Effector memory CD8-positive, alpha-beta T cell (primary cell): ENCODE measurements at regions not wholly inside any gene's neighbourhood (a gene's known extent, or its start where the extent isn't known, plus 50 kb on each side); places are given as distances from the start of the nearest gene placed in this dataset.

Experiments used
- ATAC-seq: fragments of 150-1000 bp; cut with Tn5 transposase; replicated peaks from 2 replicates; pipeline ENCODE4 v1.10.0; 2021; ENCODE audit warnings: mild to moderate bottlenecking, moderate library complexity
- DNase-seq, 3 experiments: peaks; one replicate each; pipeline ENCODE4 v3.0.0; 2021
- H3K27ac Mint-ChIP-seq, 2 donors: one replicate each; pipeline ENCODE4 v1.8.0; 2022; ENCODE audit warnings: mild to moderate bottlenecking in 2 of 2, mixed read lengths in 2 of 2, moderate library complexity in 2 of 2
- H3K27me3 Mint-ChIP-seq, 2 donors: one replicate each; pipeline ENCODE4 v1.8.0; 2022; ENCODE audit warnings: mixed read lengths in 2 of 2
- H3K36me3 Mint-ChIP-seq: one replicate; pipeline ENCODE4 v1.8.0; 2022; ENCODE audit warnings: mild to moderate bottlenecking, moderate library complexity, mixed read lengths; ENCODE audit not compliant: insufficient read depth
- H3K4me1 Mint-ChIP-seq, 2 donors: one replicate each; pipeline ENCODE4 v1.8.0; 2022; ENCODE audit warnings: low read depth in 2 of 2, mixed read lengths in 2 of 2
- H3K4me3 Mint-ChIP-seq, 2 donors: one replicate each; pipeline ENCODE4 v1.8.0; 2022; ENCODE audit warnings: mild to moderate bottlenecking in 2 of 2, mixed read lengths in 2 of 2, moderate library complexity in 2 of 2
- H3K9me3 Mint-ChIP-seq, 2 donors: one replicate each; pipeline ENCODE4 v1.8.0; 2022; ENCODE audit warnings: mixed read lengths in 2 of 2

GRCh38 chr5:105688227-105688792 lies 1982.4 kb downstream of the EFNA5 start:
- Mint-ChIP-seq H3K27me3 (no peaks in the 10 kb centered on the region), H3K27ac (no peak overlapping the region), H3K4me1 (no peaks in the 10 kb centered on the region), H3K36me3 (no peaks in the 10 kb centered on the region), H3K4me3 (no peak overlapping the region), H3K9me3 (peaks cover 3 to 5% of the 10 kb centered on the region in 2 donors)
- DNase-seq: no peak
- no peak for ATAC-seq

DNA sequence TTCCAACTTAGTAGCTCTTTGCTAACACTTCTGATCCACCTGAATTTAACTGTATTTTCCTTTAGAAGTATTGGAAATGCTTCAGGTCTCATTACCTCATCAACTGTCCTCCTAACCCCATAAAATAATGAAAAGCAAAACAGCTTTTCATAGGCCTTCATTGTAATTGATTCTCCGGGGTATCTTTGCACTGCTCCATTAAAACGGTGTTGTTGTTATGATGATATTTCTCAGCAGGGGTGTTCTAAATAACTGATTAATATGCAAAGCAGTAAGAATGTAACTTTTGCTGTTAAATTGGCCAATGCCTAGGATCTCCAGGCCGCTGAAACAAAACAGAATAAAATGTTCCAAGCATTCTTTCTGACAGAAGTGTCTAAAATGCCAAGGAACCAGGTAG lies 1983.2 kb downstream of the EFNA5 start:
- Mint-ChIP-seq H3K4me1 (no peaks in the 10 kb centered on the region), H3K27ac (no peak overlapping the region), H3K4me3 (no peak overlapping the region), H3K9me3 (peaks cover 3 to 7% of the 10 kb centered on the region in 2 donors), H3K36me3 (no peaks in the 10 kb centered on the region), H3K27me3 (no peaks in the 10 kb centered on the region)
- DNase-seq: no peak
- ATAC-seq: no peak

DNA sequence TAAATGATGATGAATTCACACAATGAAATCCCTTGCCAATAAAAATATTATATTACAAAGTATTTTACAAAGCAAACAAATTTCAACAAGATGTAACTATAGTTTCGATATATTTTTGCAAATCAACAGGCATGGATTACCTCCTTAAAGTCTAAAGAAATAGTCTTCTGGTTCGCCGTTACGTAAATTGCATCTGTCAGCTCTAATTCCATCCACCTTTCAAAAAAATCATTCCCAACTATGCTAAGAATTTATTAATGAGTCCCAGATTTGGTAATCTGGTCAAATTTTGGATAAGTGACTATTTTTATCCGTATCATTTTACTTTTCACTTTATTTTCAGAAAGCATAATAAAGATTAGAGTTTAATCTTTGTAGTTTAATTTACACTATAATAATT lies 1984.9 kb downstream of the EFNA5 start:
- no peak overlapping the region for H3K4me3 Mint-ChIP-seq
- H3K27me3 Mint-ChIP-seq: no peaks in the 10 kb centered on the region
- DNase-seq (no peak), ATAC-seq (no peak)
- H3K36me3 Mint-ChIP-seq: no peaks in the 10 kb centered on the region
- H3K4me1 Mint-ChIP-seq: no peaks in the 10 kb centered on the region
- no peak overlapping the region for H3K27ac Mint-ChIP-seq
- peaks cover 3 to 10% of the 10 kb centered on the region in 2 donors for H3K9me3 Mint-ChIP-seq

GRCh38 chr5:105684799-105685198 lies 1985.9 kb downstream of the EFNA5 start:
- Mint-ChIP-seq H3K4me1 (no peaks in the 10 kb centered on the region), H3K36me3 (no peaks in the 10 kb centered on the region), H3K4me3 (no peak overlapping the region), H3K27ac (no peak overlapping the region), H3K9me3 (peaks cover 3 to 14% of the 10 kb centered on the region in 2 donors), H3K27me3 (no peaks in the 10 kb centered on the region)
- no peak for DNase-seq
- no peak for ATAC-seq

DNA sequence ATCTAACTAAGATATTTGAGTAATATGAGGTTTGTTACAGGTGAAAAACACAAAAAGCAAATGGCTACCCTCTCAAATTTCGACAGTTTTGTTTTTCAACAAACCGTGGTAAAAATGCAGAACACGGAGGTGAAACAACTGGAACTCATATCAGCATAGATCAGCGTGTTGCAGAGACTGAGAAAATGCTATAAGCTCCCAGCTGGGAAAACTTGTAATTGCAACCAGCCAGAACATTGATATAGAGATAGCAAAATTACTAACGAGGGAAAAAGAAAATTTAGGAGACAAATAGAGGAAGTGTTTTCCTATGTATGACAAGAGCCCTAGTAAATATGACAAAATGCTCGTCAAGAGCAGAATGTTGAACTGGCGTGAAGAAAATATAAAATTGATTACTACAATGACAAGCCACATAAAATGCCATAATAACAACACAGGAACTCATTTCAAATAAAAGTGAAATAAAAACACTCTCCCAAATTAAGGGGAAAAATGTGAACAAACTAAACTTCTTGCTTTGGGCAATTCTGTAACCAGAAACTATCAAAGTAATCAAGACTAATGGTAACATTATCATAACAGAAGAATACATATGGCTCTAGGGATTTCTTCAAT lies 1989.8 kb downstream of the EFNA5 start:
- no peaks in the 10 kb centered on the region for H3K4me1 Mint-ChIP-seq
- no peak overlapping the region for H3K27ac Mint-ChIP-seq
- ATAC-seq (no peak), DNase-seq (no peak)
- no peaks in the 10 kb centered on the region for H3K36me3 Mint-ChIP-seq
- H3K9me3 Mint-ChIP-seq: peaks cover 0 to 14% of the 10 kb centered on the region in 2 donors
- no peak overlapping the region for H3K4me3 Mint-ChIP-seq
- H3K27me3 Mint-ChIP-seq: no peaks in the 10 kb centered on the region

GRCh38 chr5:105677291-105677690 lies 1993.4 kb downstream of the EFNA5 start:
- no peak for DNase-seq

GRCh38 chr5:105670596-105670995 lies 2000.1 kb downstream of the EFNA5 start:
- H3K4me1 Mint-ChIP-seq: no peaks in the 10 kb centered on the region
- DNase-seq (no peak), ATAC-seq (no peak)
- H3K9me3 Mint-ChIP-seq: peaks cover 8 to 21% of the 10 kb centered on the region in 2 donors
- H3K4me3 Mint-ChIP-seq: no peak overlapping the region
- H3K27ac Mint-ChIP-seq: no peak overlapping the region
- H3K36me3 Mint-ChIP-seq: no peaks in the 10 kb centered on the region
- no peaks in the 10 kb centered on the region for H3K27me3 Mint-ChIP-seq

More at GRCh38 chr5:105677291-105677690, 1993.4 kb downstream of the EFNA5 start:
- Mint-ChIP-seq H3K36me3 (no peaks in the 10 kb centered on the region), H3K4me1 (no peaks in the 10 kb centered on the region), H3K4me3 (no peak overlapping the region), H3K9me3 (peaks cover 0 to 7% of the 10 kb centered on the region in 2 donors), H3K27ac (no peak overlapping the region), H3K27me3 (no peaks in the 10 kb centered on the region)
- ATAC-seq: no peak

GRCh38 chr5:105663671-105664070 lies 2007.1 kb downstream of the EFNA5 start:
- no peak for DNase-seq
- Mint-ChIP-seq H3K27ac (no peak overlapping the region), H3K27me3 (no peaks in the 10 kb centered on the region), H3K4me1 (no peaks in the 10 kb centered on the region), H3K36me3 (no peaks in the 10 kb centered on the region), H3K9me3 (peaks cover under 1 to 16% of the 10 kb centered on the region in 2 donors), H3K4me3 (no peak overlapping the region)
- ATAC-seq: no peak

DNA sequence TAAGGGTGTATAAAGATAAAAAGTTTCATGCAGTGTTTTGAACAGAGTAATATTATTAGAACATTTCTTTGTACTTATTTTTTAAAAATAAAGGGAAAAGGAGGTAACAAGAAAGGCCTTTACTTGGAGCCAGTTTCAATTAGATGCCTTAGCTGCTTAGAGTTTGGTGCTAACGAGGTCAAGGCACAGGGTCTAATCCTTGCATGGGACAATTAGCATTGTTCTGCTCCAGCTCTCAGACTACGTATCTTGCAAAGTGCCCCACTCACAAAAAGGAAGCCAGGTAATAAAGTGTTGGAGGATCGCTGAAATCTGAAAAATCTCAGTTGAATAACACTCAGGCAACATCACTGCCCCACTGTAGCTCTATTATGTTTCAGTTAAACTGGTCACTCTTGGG lies 2011.3 kb downstream of the EFNA5 start:
- Mint-ChIP-seq H3K4me3 (no peak overlapping the region), H3K27ac (no peak overlapping the region), H3K36me3 (peaks cover 3% of the 10 kb centered on the region), H3K4me1 (no peaks in the 10 kb centered on the region), H3K27me3 (no peaks in the 10 kb centered on the region), H3K9me3 (peaks cover 0 to 1% of the 10 kb centered on the region in 2 donors)
- ATAC-seq (no peak), DNase-seq (no peak)

DNA sequence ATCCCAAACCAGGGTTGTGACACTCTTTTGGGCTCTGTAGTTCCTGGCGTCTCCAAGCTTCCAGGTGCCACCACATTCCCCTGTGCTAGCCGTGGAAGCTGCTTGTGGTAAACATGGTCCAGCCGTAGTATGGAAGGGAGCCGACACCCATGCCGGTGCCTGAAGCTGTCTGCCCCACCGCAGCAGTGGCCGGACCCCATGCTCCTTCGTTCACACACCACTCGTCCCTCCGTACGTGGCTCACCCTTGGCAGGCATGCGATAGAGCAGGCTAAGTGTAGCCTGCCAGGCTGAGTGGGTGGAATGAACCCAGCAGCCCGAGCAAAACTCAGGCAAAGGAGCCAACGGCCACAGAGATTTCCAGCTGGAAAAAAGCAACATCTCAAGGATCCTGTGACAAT lies 2030.4 kb downstream of the EFNA5 start:
- no peaks in the 10 kb centered on the region for H3K36me3 Mint-ChIP-seq
- DNase-seq (no peak), ATAC-seq (no peak)
- no peaks in the 10 kb centered on the region for H3K4me1 Mint-ChIP-seq
- H3K4me3 Mint-ChIP-seq: no peak overlapping the region
- H3K27me3 Mint-ChIP-seq: no peaks in the 10 kb centered on the region
- H3K27ac Mint-ChIP-seq: no peak overlapping the region
- peaks cover 3 to 18% of the 10 kb centered on the region in 2 donors for H3K9me3 Mint-ChIP-seq

DNA sequence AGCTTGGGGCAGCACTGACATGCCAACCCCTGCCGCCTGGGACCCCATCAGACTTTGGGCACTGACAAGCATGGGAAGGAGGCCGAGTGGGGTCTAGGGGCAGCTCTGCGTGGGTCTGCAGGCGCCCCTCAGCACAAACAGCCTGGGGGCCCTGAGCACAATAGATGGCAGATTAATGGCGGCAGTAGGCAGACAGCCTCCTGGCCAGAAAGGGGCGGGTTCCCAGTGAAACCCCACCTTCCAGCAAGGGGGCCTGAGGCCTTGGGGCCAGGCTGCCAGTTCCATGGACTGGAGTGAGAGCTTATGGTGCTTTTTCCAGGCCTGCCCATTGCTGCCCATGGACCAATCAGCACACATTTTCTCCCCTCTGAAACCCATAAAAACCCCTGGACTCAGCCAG lies 2031.2 kb downstream of the EFNA5 start:
- Mint-ChIP-seq H3K9me3 (peaks cover 3 to 15% of the 10 kb centered on the region in 2 donors), H3K4me1 (no peaks in the 10 kb centered on the region), H3K27me3 (no peaks in the 10 kb centered on the region), H3K36me3 (no peaks in the 10 kb centered on the region), H3K27ac (no peak overlapping the region), H3K4me3 (no peak overlapping the region)
- ATAC-seq (no peak), DNase-seq (no peak)

- no peak overlapping the region for H3K27ac Mint-ChIP-seq
- peaks cover 3 to 15% of the 10 kb centered on the region in 2 donors for H3K9me3 Mint-ChIP-seq
- H3K4me1 Mint-ChIP-seq: no peaks in the 10 kb centered on the region
- no peak for ATAC-seq
- no peak for DNase-seq
- no peak overlapping the region for H3K4me3 Mint-ChIP-seq
- no peaks in the 10 kb centered on the region for H3K27me3 Mint-ChIP-seq
- no peaks in the 10 kb centered on the region for H3K36me3 Mint-ChIP-seq
Measured at GRCh38 chr5:105639068-105639467, 2031.7 kb downstream of the EFNA5 start.

GRCh38 chr5:105638437-105638836 lies 2032.3 kb downstream of the EFNA5 start:
- Mint-ChIP-seq H3K4me3 (no peak overlapping the region), H3K36me3 (no peaks in the 10 kb centered on the region), H3K9me3 (peaks cover 3 to 15% of the 10 kb centered on the region in 2 donors), H3K4me1 (no peaks in the 10 kb centered on the region), H3K27ac (no peak overlapping the region), H3K27me3 (no peaks in the 10 kb centered on the region)
- no peak for ATAC-seq
- no peak for DNase-seq

- Mint-ChIP-seq H3K36me3 (no peaks in the 10 kb centered on the region), H3K27ac (no peak overlapping the region), H3K27me3 (no peaks in the 10 kb centered on the region), H3K4me3 (no peak overlapping the region), H3K4me1 (no peaks in the 10 kb centered on the region), H3K9me3 (peaks cover 5 to 8% of the 10 kb centered on the region in 2 donors)
- no peak for DNase-seq
- ATAC-seq: no peak
Measured at GRCh38 chr5:105632043-105632442, 2038.7 kb downstream of the EFNA5 start.
